Stomach (tissue), 4 donors: ENCODE measurements at regions not wholly inside any gene's neighbourhood (a gene's known extent, or its start where the extent isn't known, plus 50 kb on each side); places are given as distances from the start of the nearest gene placed in this dataset.

Experiments
- POLR2A ChIP-seq, 4 donors: fragments of 450-650 bp; IDR thresholded peaks; one replicate each; pipeline ENCODE4 v1.6.1; 2016; ENCODE audit warnings: antibody characterized with exemption in 4 of 4, control low read depth in 2 of 4, mild to moderate bottlenecking in 1 of 4, moderate library complexity in 1 of 4
- TF ChIP-seq, protein P1 (sequence below), 7 experiments: fragments of 450-650 bp in 4 of 7; fragments of 200-600 bp in 3 of 7; sonication (generic) in 3 of 7; IDR thresholded peaks; one replicate each; pipeline ENCODE4 v1.5.1; 2016 to 2019; ENCODE audit warnings: antibody characterized with exemption in 7 of 7, control low read depth in 2 of 7, mild to moderate bottlenecking in 1 of 7

DNA sequence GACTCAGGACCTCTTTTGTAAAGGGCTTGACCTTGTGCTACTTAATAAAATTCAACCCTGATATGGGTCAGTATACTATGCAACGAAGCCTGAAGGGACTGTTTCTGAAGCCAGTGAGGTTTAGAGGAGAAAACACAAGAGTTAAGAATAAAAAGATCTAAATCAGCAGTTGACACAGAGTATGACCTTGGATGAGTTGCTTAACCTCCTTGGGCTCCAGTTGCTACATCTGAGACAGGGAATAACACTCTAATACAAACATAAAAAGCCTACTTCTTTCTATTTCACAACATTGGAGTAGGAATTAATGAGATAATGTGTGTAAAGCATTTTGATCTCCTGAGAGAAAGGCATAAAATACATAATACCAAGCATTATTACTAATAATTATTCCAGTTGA, 882.4 kb upstream of the ADGRL2 start:
- TF ChIP-seq, protein P1, sequence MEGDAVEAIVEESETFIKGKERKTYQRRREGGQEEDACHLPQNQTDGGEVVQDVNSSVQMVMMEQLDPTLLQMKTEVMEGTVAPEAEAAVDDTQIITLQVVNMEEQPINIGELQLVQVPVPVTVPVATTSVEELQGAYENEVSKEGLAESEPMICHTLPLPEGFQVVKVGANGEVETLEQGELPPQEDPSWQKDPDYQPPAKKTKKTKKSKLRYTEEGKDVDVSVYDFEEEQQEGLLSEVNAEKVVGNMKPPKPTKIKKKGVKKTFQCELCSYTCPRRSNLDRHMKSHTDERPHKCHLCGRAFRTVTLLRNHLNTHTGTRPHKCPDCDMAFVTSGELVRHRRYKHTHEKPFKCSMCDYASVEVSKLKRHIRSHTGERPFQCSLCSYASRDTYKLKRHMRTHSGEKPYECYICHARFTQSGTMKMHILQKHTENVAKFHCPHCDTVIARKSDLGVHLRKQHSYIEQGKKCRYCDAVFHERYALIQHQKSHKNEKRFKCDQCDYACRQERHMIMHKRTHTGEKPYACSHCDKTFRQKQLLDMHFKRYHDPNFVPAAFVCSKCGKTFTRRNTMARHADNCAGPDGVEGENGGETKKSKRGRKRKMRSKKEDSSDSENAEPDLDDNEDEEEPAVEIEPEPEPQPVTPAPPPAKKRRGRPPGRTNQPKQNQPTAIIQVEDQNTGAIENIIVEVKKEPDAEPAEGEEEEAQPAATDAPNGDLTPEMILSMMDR (IDR thresholded peaks at IDR 0.05) = no peak
- no peak for TF ChIP-seq POLR2A (IDR thresholded peaks at IDR 0.05)
